Mucosa of stomach (tissue), 1 donor: ENCODE measurements at regions not wholly inside any gene's neighbourhood (a gene's known extent, or its start where the extent isn't known, plus 50 kb on each side); places are given as distances from the start of the nearest gene placed in this dataset.
"Not testable (repeated sequence)": the region's sequence is repeated elsewhere in the genome, so short reads cannot be mapped to it uniquely, and the experiment has no call there.

ENCODE experiments used
- H3K27me3 ChIP-seq: one replicate; pipeline ENCODE4 v1.7.0; 2013; ENCODE audit warnings: mild to moderate bottlenecking, low read length; ENCODE audit not compliant: control insufficient read depth, insufficient read depth
- H3K36me3 ChIP-seq: one replicate; pipeline ENCODE4 v1.7.0; 2013; ENCODE audit warnings: low read length; ENCODE audit not compliant: control insufficient read depth, insufficient read depth
- H3K4me1 ChIP-seq: one replicate; pipeline ENCODE4 v1.7.0; 2013; ENCODE audit warnings: mild to moderate bottlenecking, low read length; ENCODE audit not compliant: control insufficient read depth, insufficient read depth
- H3K4me3 ChIP-seq: one replicate; pipeline ENCODE4 v1.7.0; 2013; ENCODE audit warnings: low read length
- H3K9ac ChIP-seq: one replicate; pipeline ENCODE4 v1.7.0; 2013; ENCODE audit warnings: mild to moderate bottlenecking, low read length, moderate library complexity
- H3K9me3 ChIP-seq: one replicate; pipeline ENCODE4 v1.7.0; 2013; ENCODE audit warnings: mild to moderate bottlenecking, low read length, moderate library complexity; ENCODE audit not compliant: control insufficient read depth
- donor health status: Pancreatic carcinoma.

DNA sequence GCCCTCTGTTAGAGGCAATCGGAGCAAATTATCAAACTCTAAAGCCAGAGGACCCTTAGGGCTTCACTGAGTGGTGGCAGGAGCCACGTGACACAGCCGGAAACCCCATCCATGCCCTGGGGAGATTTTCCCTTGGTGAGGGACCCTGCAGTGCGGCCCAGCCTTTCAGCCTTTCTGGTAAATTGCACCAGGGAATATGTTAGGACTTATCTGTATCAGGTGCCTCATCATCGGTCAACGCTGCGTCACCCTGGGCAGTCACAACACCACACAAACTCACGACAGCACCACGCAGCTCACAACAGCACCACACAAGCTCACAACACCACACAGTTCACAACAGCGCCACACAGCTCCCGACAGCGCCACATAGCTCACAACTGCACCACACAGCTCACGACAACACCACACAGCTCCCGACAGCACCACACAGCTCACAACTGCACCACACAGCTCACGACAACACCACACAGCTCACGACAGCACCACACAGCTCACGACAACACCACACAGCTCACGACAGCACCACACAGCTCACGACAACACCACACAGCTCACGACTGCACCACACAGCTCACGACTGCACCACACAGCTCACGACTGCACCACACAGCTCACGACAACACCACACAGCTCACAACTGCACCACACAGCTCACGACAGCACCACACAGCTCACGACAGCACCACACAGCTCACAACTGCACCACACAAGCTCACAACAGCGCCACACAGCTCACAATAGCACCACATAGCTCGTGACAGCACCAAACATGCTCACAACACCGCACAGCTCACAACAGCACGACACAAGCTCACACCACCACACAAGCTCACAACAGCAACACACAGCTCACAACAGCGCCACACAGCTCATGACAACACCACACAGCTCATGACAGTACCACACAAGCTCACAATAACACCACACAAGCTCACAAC is 199.0 kb downstream of the DLL1 start:
- no peaks in the 10 kb centered on the region for H3K36me3 ChIP-seq
- no peak overlapping the region for H3K9ac ChIP-seq
- H3K4me3 ChIP-seq, result no peak overlapping the region
- no peaks in the 10 kb centered on the region for H3K27me3 ChIP-seq
- no peaks in the 10 kb centered on the region for H3K9me3 ChIP-seq
- H3K4me1 ChIP-seq, result no peaks in the 10 kb centered on the region

DNA sequence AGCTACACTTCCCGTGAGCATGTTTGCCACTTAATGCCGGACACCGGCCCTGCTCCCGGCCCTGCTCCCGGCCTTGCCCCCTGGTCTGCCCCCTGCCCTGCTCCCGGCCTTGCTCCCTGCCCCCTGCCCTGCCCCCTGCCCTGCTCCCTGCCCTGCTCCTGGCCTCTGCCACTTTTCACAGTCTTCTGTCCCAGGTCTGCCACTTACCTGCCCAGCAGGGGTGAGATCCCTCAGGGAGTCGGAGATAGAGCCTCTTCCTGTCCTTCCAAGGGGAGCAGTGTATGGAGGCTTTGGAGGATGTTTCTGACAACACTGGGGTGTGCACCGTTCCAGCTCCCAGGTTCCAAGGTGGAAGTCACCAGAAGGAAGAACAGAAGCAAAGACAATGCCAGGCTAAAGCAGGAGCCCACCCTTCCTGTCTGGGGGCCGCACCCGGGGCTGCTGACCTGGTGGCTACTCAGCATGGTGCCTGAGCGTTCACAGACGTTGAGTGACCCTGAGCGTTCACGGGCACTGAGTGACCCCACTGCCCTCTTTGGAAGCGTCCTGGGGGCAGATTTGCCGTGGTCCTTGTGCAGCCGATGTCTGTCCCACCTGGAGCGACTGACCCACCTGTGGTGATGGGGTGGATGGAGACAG is 199.8 kb downstream of the DLL1 start:
- Histone ChIP-seq H3K9ac (no peak overlapping the region), H3K4me3 (no peak overlapping the region), H3K36me3 (no peaks in the 10 kb centered on the region), H3K27me3 (no peaks in the 10 kb centered on the region), H3K4me1 (no peaks in the 10 kb centered on the region), H3K9me3 (no peaks in the 10 kb centered on the region)

DNA sequence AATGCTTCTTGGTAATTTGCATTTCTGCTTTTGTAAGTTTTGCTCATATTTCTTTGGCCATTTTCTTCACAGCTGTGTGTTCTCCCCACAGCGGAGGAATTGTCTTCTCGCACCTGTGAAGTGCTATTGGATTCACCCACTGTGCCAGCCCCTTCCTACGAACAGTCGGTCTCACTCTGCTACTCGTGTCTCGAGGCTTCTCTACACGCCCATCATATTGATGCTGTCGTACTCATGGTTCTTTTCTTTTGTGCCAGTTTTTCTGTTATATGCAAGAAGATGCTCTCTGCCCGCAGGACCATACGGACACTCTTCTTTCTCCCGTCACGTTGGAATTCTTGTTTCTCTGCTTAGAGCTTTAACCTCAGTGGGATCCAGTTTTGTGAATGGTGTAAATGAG is 200.3 kb downstream of the DLL1 start:
- H3K27me3 ChIP-seq, result no peaks in the 10 kb centered on the region
- no peaks in the 10 kb centered on the region for H3K9me3 ChIP-seq
- H3K36me3 ChIP-seq, result no peaks in the 10 kb centered on the region
- no peaks in the 10 kb centered on the region for H3K4me1 ChIP-seq
- no peak overlapping the region for H3K4me3 ChIP-seq
- H3K9ac ChIP-seq, result no peak overlapping the region

DNA sequence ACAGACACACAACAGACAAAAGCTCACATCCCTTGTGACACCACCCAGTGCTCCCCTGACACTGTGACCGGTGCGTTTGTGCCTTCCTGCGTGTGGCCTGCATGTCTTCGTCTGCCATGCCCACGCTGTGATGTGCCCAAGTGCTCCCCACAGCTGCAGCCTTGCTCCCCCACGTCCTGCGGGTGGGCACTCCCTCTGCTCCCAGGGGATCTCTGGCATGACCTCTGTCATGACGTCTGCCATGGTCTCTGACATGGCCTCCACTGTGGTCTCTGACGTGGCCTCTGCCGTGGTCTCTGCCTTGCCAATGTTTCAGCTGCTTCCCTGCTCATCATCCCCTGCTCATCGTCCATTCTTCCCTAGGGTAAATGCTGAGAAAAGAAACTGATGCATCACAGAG is 200.9 kb downstream of the DLL1 start:
- Histone ChIP-seq H3K9me3 (no peaks in the 10 kb centered on the region), H3K27me3 (no peaks in the 10 kb centered on the region), H3K36me3 (no peaks in the 10 kb centered on the region), H3K4me3 (no peak overlapping the region), H3K9ac (no peak overlapping the region), H3K4me1 (no peaks in the 10 kb centered on the region)

DNA sequence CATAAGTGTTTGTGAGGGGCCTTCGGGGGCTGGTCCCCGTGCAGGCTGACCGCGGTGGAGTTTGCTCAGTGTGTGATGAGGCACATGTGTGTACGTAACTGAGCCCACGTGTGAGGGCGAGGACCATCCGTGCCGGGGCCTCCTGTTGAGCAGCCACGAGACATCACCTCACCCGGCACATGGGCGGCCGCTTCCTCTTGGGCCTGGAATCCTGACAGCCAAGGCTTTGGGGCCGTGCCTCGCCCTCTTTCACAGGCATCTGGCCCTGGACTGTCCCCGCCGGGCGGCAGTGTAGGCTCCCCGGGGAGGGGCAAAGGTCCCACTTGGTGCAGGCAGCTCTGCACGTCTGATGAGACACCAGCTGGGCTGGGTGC is 202.3 kb downstream of the DLL1 start:
- Histone ChIP-seq H3K36me3 (no peaks in the 10 kb centered on the region), H3K4me1 (no peaks in the 10 kb centered on the region), H3K4me3 (no peak overlapping the region), H3K27me3 (no peaks in the 10 kb centered on the region), H3K9ac (no peak overlapping the region), H3K9me3 (no peaks in the 10 kb centered on the region)

DNA sequence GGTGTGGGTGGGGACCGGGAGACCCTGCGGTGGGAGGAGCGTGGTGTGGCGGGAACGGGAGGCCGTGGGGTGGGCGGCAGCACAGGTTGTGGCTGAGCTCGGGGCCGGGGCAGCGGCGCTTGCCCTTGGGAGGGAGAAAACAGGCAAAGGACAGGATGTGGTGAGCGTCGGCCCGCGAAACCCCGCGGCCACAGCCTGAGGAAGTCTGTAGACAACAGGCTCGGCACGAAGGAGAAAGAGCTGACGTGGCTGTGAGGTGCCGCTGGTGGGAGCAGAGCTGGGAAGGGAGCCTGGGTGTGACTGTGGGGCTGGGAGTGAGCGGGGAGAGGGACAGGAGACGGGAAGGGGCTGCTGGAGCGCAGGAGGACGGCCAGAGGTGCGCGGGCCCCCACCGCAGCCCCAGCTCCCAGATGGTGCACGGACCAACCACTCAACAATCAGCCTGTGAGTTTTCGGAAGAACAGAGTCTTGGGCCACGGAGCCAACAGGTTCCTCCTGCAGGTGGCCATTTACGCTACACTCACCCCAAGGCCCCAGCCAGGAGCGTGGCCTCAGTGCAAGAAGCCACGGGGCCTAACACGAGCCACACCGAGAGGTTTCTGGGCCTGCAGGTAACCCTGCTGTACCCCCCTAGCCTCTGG is 202.8 kb downstream of the DLL1 start:
- H3K4me1 ChIP-seq, result no peaks in the 10 kb centered on the region
- H3K36me3 ChIP-seq, result no peaks in the 10 kb centered on the region
- H3K9me3 ChIP-seq, result no peaks in the 10 kb centered on the region
- H3K27me3 ChIP-seq, result no peaks in the 10 kb centered on the region
- no peak overlapping the region for H3K9ac ChIP-seq
- H3K4me3 ChIP-seq, result no peak overlapping the region

DNA sequence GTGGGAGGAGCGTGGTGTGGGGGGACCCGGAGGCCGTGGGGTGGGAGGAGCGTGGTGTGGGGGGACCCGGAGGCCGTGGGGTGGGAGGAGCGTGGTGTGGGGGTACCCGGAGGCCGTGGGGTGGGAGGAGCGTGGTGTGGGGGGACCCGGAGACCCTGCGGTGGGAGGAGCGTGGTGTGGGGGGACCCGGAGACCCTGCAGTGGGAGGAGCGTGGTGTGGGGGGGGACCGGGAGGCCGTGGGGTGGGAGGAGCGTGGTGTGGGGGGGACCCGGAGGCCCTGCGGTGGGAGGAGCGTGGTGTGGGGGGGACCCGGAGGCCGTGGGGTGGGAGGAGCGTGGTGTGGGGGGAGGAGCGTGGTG is 203.5 kb downstream of the DLL1 start:
- H3K9me3 ChIP-seq, H3K36me3 ChIP-seq, H3K4me3 ChIP-seq, H3K9ac ChIP-seq, H3K4me1 ChIP-seq, H3K27me3 ChIP-seq: not testable (repeated sequence)

DNA sequence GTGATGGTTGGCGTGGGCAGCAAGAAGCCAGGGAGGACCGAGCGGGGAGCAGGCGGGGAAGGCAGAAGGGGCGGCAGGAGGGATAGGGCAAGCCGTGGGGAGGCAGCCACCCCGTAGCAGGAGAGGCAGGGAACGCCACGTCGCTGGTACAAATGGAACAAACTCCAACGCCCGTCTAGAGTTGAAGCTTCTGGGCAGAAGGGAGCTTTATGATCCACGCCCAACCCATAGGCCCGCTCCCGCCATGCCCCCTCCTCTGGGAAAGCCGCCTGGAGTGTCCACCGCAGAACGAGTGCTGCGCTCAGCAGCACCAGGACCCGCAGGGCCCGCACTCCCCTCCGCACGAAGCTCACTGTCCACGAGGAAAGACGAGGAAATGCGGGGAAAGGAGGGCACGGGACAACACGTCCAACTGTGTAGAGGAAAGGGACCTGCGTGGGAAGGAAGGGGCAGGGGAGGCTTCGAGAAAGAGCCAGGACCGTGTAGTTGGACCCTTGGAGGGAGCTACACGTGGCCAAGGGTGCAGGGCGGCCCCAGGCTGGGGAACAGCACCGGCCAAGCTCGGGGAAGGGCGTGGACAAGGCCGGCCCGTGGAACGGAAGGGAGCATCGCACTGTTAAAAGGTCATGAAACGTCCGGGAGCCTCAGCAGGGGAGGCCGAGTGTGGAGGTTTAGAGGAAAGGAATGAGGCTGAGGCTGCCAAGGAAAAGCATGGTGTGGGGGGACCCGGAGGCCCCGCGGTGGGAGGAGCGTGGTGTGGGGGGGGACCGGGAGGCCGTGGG is 204.0 kb downstream of the DLL1 start:
- no peaks in the 10 kb centered on the region for H3K36me3 ChIP-seq
- no peak overlapping the region for H3K4me3 ChIP-seq
- H3K9me3 ChIP-seq, result no peaks in the 10 kb centered on the region
- no peak overlapping the region for H3K9ac ChIP-seq
- H3K4me1 ChIP-seq, result no peaks in the 10 kb centered on the region
- peaks cover 2% of the 10 kb centered on the region for H3K27me3 ChIP-seq

DNA sequence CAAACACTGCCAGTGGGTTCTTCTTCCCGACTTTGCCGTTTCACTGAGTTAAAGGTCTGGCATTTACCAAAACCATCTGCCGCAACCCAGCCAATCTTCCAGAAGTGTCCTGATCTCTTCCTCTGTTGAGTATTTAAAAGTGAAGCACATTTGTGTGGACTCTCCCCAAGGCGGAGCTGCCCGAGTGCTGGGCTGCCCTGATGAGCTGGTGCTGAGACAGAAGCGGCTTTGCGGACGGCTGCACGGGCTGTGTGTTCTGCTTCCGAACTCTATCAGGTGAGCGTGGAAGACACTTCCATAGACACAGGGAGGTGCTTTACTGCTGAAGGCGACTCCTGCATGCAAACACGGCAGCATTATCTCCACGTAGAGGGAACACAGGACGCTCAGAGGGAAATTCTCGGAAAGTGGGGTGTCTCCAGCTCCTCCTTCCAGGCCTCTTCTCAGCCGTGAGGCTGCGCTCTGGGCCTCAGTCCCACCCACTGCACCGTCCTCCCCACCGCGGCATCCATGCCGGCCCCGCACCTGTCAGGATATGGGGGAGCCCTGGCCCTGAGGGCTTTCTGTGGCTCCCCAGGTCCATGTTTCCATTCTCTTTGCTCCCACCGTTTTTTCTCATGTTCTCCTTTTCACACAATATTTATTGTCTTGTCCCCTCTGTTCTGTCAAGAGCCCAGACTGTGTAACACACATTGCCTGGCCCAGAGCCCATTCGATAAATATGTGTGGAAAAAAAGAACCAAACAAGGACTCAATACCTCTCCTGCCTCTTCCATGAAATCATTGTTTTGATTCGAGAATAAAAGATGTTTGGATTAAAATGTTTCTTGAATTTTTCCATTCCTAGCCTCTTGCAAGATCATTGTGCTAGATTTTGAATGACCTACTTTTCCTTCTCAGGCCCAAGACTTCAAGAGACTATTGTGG is 205.1 kb downstream of the DLL1 start:
- H3K36me3 ChIP-seq, result no peaks in the 10 kb centered on the region
- no peak overlapping the region for H3K9ac ChIP-seq
- H3K4me1 ChIP-seq, result no peaks in the 10 kb centered on the region
- H3K27me3 ChIP-seq, result peaks cover 6% of the 10 kb centered on the region
- H3K4me3 ChIP-seq, result no peak overlapping the region
- no peaks in the 10 kb centered on the region for H3K9me3 ChIP-seq

DNA sequence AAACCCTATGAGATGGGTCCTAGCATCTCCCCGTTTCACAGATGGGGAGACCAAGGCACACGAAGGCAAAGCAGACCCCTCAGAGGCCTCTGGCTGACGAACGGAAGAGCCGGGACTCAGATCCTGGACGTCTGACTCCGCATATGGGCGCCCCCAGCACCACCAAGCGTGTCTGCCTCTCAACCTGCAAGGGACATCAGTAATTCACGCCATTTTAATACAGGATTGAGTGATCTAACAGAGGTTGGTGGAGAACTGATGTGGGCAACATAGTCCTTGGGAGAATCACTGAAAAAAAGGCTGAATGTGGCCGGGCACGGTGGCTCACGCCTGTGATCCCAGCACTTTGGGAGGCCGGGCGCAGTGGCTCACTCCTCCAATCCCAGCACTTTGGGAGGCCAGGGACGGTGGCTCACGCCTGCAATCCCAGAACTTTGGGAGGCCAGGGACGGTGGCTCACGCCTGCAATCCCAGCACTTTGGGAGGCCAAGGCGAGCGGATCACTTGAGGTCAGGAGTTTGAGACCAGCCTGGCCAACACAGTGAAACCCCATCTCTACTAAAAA is 206.6 kb downstream of the DLL1 start:
- H3K4me3 ChIP-seq, result no peak overlapping the region
- H3K36me3 ChIP-seq, result no peaks in the 10 kb centered on the region
- H3K9ac ChIP-seq, result no peak overlapping the region
- H3K4me1 ChIP-seq, result no peaks in the 10 kb centered on the region
- H3K27me3 ChIP-seq, result peaks cover 10% of the 10 kb centered on the region
- H3K9me3 ChIP-seq, result no peaks in the 10 kb centered on the region
